OCI-LY1 (cell line): ENCODE measurements at regions not wholly inside any gene's neighbourhood (a gene's known extent, or its start where the extent isn't known, plus 50 kb on each side); places are given as distances from the start of the nearest gene placed in this dataset.

Experiments
- H2AFZ ChIP-seq: fragments of 200-600 bp; sonication (generic), shearing (Covaris generic); 2 replicates; pipeline ENCODE4 v1.6.0; 2014; ENCODE audit warnings: antibody characterized with exemption, mild to moderate bottlenecking, low read length
- H3F3A ChIP-seq: fragments of 200-600 bp; sonication (generic), shearing (Covaris generic); 2 replicates; pipeline ENCODE4 v1.6.0; 2014; ENCODE audit warnings: mild to moderate bottlenecking, antibody characterized with exemption, low read length, moderate library complexity; ENCODE audit not compliant: insufficient read depth
- H3K27ac ChIP-seq: fragments of 200-600 bp; sonication (generic); 2 replicates; pipeline ENCODE4 v1.5.1; 2014; ENCODE audit warnings: low read length, mixed run types, mild to moderate bottlenecking, low read depth; ENCODE audit not compliant: poor library complexity, severe bottlenecking
- H3K27me3 ChIP-seq: fragments of 200-600 bp; sonication (generic); 2 replicates; pipeline ENCODE4 v1.6.0; 2014; ENCODE audit warnings: antibody characterized with exemption, mild to moderate bottlenecking, low read length, moderate library complexity; ENCODE audit not compliant: insufficient read depth
- H3K36me3 ChIP-seq: fragments of 200-600 bp; sonication (generic); 2 replicates; pipeline ENCODE4 v1.6.1; 2014; ENCODE audit warnings: mild to moderate bottlenecking, antibody characterized with exemption, low read length, moderate library complexity, mixed read lengths; ENCODE audit not compliant: insufficient read depth
- H3K4me1 ChIP-seq: fragments of 200-600 bp; sonication (generic); 2 replicates; pipeline ENCODE4 v1.5.1; 2014; ENCODE audit warnings: mild to moderate bottlenecking, low read length, moderate library complexity; ENCODE audit not compliant: insufficient read depth, severe bottlenecking
- H3K4me2 ChIP-seq: fragments of 200-600 bp; sonication (generic), shearing (Covaris generic); 2 replicates; pipeline ENCODE4 v1.6.1; 2014; ENCODE audit warnings: low read length
- H3K4me3 ChIP-seq: fragments of 200-600 bp; sonication (generic); 2 replicates; pipeline ENCODE4 v1.5.1; 2014; ENCODE audit warnings: low read length, low read depth, mild to moderate bottlenecking, mixed read lengths; ENCODE audit not compliant: poor library complexity, severe bottlenecking
- H3K79me2 ChIP-seq: fragments of 200-600 bp; shearing (Covaris generic); 2 replicates; pipeline ENCODE4 v1.6.1; 2016; ENCODE audit warnings: mixed run types, low read length, mixed read lengths; ENCODE audit not compliant: insufficient read depth
- H3K9ac ChIP-seq: fragments of 200-600 bp; sonication (generic), shearing (Covaris generic); 2 replicates; pipeline ENCODE4 v1.6.1; 2014; ENCODE audit warnings: mild to moderate bottlenecking, low read length, mixed read lengths
- H3K9me2 ChIP-seq: fragments of 200-600 bp; sonication (generic), shearing (Covaris generic); 2 replicates; pipeline ENCODE4 v1.6.1; 2014; ENCODE audit warnings: low read depth, mild to moderate bottlenecking, low read length, mixed read lengths
- H3K9me3 ChIP-seq: fragments of 200-600 bp; shearing (Covaris generic); 2 replicates; pipeline ENCODE4 v1.6.1; 2014; ENCODE audit warnings: low read length, mixed read lengths
- H4K20me1 ChIP-seq: fragments of 200-600 bp; sonication (generic), shearing (Covaris generic); 2 replicates; pipeline ENCODE4 v1.6.0; 2016; ENCODE audit warnings: mild to moderate bottlenecking, low read length; ENCODE audit not compliant: insufficient read depth
- EZH2 ChIP-seq: fragments of 200-600 bp; sonication (generic), shearing (Covaris generic); IDR thresholded peaks from 2 replicates; pipeline ENCODE4 v1.8.0; 2017; ENCODE audit warnings: borderline replicate concordance, mixed run types, mild to moderate bottlenecking, antibody characterized with exemption, low read length, moderate library complexity, mixed read lengths
- TF ChIP-seq, protein P1 (sequence below): fragments of 200-600 bp; sonication (generic), shearing (Covaris generic); IDR thresholded peaks from 2 replicates; pipeline ENCODE4 v1.5.1; 2017; ENCODE audit warnings: mild to moderate bottlenecking, antibody characterized with exemption, low read length, moderate library complexity, mixed read lengths

DNA sequence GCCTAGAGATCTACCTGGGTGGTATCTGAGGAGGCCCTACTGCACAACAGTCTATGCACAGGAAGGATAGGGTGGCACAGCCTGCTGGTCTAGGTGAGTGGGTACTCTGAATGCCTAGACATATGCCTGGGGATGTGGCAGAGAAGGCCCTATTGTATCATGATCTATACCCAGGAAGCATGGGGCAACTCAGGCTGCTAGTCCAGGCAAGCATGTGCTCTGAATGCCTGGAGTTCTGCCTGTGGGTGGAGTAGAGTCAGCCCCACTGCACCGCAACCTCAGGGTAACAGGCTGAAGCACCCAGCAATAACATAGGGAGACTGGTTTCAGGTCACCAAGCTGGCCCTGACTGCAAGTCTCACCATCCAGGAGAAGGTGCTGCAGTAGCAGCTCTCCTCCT lies 224.7 kb downstream of the MFSD1 start:
- H3K4me2 ChIP-seq: no peak overlapping the region
- no peaks in the 10 kb centered on the region for H3K4me1 ChIP-seq
- H3K27ac ChIP-seq: no peak overlapping the region
- no peaks in the 10 kb centered on the region for H3K79me2 ChIP-seq
- H3K9me3 ChIP-seq: no peaks in the 10 kb centered on the region
- H3K36me3 ChIP-seq: no peaks in the 10 kb centered on the region
- TF ChIP-seq EZH2: no peak
- TF ChIP-seq, protein P1, sequence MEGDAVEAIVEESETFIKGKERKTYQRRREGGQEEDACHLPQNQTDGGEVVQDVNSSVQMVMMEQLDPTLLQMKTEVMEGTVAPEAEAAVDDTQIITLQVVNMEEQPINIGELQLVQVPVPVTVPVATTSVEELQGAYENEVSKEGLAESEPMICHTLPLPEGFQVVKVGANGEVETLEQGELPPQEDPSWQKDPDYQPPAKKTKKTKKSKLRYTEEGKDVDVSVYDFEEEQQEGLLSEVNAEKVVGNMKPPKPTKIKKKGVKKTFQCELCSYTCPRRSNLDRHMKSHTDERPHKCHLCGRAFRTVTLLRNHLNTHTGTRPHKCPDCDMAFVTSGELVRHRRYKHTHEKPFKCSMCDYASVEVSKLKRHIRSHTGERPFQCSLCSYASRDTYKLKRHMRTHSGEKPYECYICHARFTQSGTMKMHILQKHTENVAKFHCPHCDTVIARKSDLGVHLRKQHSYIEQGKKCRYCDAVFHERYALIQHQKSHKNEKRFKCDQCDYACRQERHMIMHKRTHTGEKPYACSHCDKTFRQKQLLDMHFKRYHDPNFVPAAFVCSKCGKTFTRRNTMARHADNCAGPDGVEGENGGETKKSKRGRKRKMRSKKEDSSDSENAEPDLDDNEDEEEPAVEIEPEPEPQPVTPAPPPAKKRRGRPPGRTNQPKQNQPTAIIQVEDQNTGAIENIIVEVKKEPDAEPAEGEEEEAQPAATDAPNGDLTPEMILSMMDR: no peak
- no peaks in the 10 kb centered on the region for H3K9me2 ChIP-seq
- no peak overlapping the region for H3K9ac ChIP-seq
- H2AFZ ChIP-seq: no peak overlapping the region
- H4K20me1 ChIP-seq: no peaks in the 10 kb centered on the region
- no peak overlapping the region for H3K4me3 ChIP-seq
- H3K27me3 ChIP-seq: no peaks in the 10 kb centered on the region
- no peaks in the 10 kb centered on the region for H3F3A ChIP-seq

DNA sequence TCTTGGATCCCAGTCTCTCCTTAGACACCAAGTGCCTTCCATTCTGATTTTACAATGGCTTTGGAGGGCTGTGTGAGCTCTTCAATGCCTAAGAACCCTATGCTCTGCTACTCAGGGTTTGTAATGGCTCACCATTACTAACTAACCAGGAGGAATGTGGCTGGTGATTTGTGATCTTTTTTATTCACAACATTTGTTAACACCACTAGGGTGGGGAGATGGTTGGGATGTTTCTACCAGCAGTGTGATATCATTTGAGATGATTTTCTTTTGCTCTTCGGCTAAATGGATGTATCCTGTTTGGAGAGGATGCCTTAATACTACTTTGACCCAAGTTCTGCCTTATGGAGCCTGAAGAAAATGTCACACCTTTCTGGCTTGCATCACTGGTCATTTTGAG lies 226.9 kb downstream of the MFSD1 start:
- no peak overlapping the region for H2AFZ ChIP-seq
- no peak overlapping the region for H3K4me2 ChIP-seq
- H3K27ac ChIP-seq: no peak overlapping the region
- H3K79me2 ChIP-seq: no peaks in the 10 kb centered on the region
- H3K9me3 ChIP-seq: no peaks in the 10 kb centered on the region
- no peaks in the 10 kb centered on the region for H3F3A ChIP-seq
- no peak overlapping the region for H3K9ac ChIP-seq
- H3K27me3 ChIP-seq: no peaks in the 10 kb centered on the region
- TF ChIP-seq, protein P1: no peak
- no peak for TF ChIP-seq EZH2
- no peaks in the 10 kb centered on the region for H3K9me2 ChIP-seq
- H3K4me1 ChIP-seq: no peaks in the 10 kb centered on the region
- H3K36me3 ChIP-seq: no peaks in the 10 kb centered on the region
- H3K4me3 ChIP-seq: no peak overlapping the region
- H4K20me1 ChIP-seq: no peaks in the 10 kb centered on the region

DNA sequence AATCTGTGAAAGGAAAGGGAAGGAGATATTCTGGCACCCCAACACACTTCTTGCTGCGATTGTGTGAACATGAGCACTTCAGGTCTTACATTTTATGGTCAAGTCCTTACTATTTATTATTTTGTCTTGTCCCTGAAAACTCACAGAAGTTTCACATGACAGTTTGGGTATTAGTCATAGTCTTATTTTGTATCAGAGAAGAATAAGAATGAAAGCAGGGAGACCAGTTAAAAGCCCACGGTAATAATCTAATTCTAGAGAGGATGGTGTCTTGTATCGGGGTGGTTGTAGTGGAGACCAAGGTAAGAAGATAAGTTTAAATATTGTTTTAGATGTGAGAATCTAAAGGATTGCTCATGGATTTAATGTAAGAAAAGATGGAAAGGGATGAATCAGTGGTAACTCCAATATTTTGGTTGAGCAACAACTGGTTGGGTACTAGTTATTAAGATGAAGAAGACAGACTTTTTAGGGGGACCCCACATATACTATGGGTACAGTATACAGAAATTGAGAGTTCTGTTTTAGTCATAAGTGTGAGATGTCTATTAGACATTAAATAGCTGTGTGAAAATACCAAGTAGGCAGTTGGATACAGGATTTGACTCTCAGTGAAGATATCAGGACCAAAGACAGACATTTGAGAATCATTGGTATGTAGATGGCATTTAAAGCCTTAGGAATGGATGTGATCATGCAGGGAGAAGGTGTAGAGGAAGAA lies 227.6 kb downstream of the MFSD1 start:
- Histone ChIP-seq H3K9me3 (no peaks in the 10 kb centered on the region), H3F3A (no peaks in the 10 kb centered on the region), H3K27me3 (no peaks in the 10 kb centered on the region), H3K36me3 (no peaks in the 10 kb centered on the region), H3K27ac (no peak overlapping the region), H3K4me3 (no peak overlapping the region), H3K9ac (no peak overlapping the region), H3K79me2 (no peaks in the 10 kb centered on the region), H3K4me2 (no peak overlapping the region), H4K20me1 (no peaks in the 10 kb centered on the region), H3K9me2 (no peaks in the 10 kb centered on the region), H2AFZ (no peak overlapping the region), H3K4me1 (no peaks in the 10 kb centered on the region)
- TF ChIP-seq, protein P1: no peak
- no peak for TF ChIP-seq EZH2
